GM20000 (cell line): ENCODE measurements at regions not wholly inside any gene's neighbourhood (a gene's known extent, or its start where the extent isn't known, plus 50 kb on each side); places are given as distances from the start of the nearest gene placed in this dataset.

Experiments used
- DNase-seq: peaks from one replicate; pipeline ENCODE4 v3.0.0; 2012; ENCODE audit warnings: low spot score
- CTCF ChIP-seq: IDR thresholded peaks from 2 replicates; pipeline ENCODE4 v1.5.1; 2012; ENCODE audit warnings: mild to moderate bottlenecking, control low read depth; ENCODE audit errors: extremely low read depth, missing control alignments

DNA sequence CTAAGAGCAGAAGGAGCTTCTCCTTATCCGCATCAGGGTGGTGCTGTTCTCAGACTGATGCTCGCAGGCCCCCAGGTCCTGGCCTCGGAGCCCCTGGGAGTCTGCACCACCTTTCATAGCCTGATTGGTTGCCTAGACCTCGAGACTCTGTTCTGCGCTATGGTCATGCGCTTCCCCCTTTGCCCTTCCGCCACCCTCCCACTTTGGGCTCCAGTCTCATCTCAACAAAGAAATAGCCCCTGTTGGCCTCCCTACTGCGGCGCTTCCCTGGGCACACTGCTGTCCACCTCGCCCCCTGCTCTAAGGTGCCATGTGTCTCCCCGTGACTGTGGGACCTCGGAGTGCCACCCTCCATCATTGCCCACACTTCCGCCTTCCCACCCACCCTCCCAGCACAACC is 102.9 kb upstream of the TWIST2 start:
- no peak for DNase-seq
- TF ChIP-seq CTCF = no peak

GRCh38 chr2:238745997-238746396 is 101.9 kb upstream of the TWIST2 start:
- DNase-seq = no peak
- no peak for TF ChIP-seq CTCF

GRCh38 chr2:238747114-238747513 is 100.8 kb upstream of the TWIST2 start:
- no peak for TF ChIP-seq CTCF
- no peak for DNase-seq

GRCh38 chr2:238747557-238747956 is 100.3 kb upstream of the TWIST2 start:
- TF ChIP-seq CTCF = no peak
- DNase-seq = no peak

DNA sequence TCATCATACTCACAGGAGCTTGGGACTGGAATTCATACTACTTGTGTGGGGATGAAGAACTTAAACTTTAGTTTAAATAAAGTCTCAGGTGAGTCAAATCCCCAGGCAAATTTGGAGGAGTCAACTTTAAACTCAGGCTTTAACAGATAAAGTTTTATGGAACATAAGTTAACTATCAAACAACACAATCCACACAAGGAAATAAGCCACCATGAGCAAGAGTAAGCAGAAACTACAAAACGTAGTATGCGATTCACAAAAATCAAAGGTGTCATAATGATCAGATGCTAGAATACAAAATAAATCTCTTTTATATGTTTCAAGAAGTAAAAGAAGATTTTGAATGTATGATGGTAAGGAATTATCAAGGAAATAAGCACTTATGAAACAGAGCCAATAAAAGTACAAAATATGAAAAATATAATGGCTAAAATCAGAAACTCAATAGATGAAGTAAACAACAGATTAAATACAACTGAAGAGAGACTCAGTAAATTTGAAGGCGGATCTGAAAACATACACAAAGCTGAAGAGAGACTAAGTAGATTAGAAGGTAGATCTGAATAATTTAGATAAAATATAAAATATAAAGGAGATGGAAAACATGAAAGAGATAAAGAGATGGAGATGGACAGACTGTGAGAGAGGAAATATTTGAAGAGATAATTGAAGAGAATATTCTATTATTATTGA is 97.5 kb upstream of the TWIST2 start:
- DNase-seq = no peak
- no peak for TF ChIP-seq CTCF

- no peak for TF ChIP-seq CTCF
- no peak for DNase-seq
These were observed 93.6 kb upstream of the TWIST2 start for GRCh38 chr2:238754259-238754658.

GRCh38 chr2:238761868-238762267 is 86.0 kb upstream of the TWIST2 start:
- no peak for DNase-seq
- no peak for TF ChIP-seq CTCF
